ENCODE measurements at regions not wholly inside any gene's neighbourhood (a gene's known extent, or its start where the extent isn't known, plus 50 kb on each side); places are given as distances from the start of the nearest gene placed in this dataset.

- TF ChIP-seq YY1 (IDR thresholded peaks at IDR 0.05; ENCODE audit: low read depth) (no peak), EP300 (IDR thresholded peaks at IDR 0.05; ENCODE audit: borderline replicate concordance) (no peak), FOXM1 (IDR thresholded peaks at IDR 0.05; ENCODE audit: borderline replicate concordance, low read depth) (no peak)
Observed at GRCh38 chr4:45102716-45103115, 376.4 kb upstream of the GNPDA2 start.

All from Ishikawa (cell line).